K562 (cell line): ENCODE measurements at regions not wholly inside any gene's neighbourhood (a gene's known extent, or its start where the extent isn't known, plus 50 kb on each side); places are given as distances from the start of the nearest gene placed in this dataset.

ENCODE experiments used
- ARID1B ChIP-seq: fragments of 450-650 bp; IDR thresholded peaks from 2 replicates; pipeline ENCODE4 v1.6.1; 2016; ENCODE audit warnings: antibody characterized with exemption, mild to moderate bottlenecking, inconsistent platforms
- ATF1 ChIP-seq, 2 experiments: fragments of 450-650 bp in 1 of 2; IDR thresholded peaks; 2 replicates each; pipeline ENCODE4 v1.6.1; 2016; ENCODE audit warnings: missing compliant biosample characterization in 1 of 2, missing genetic modification characterization in 1 of 2
- CBX1 ChIP-seq: sonication (generic); IDR thresholded peaks from 2 replicates; pipeline ENCODE4 v1.6.1; 2016; ENCODE audit warnings: antibody characterized with exemption, low read depth, mild to moderate bottlenecking
- HLTF ChIP-seq: fragments of 450-650 bp; IDR thresholded peaks from 2 replicates; pipeline ENCODE4 v1.6.1; 2016
- HMGN3 ChIP-seq: IDR thresholded peaks from 2 replicates; pipeline ENCODE4 v1.6.1; 2011; ENCODE audit warnings: borderline replicate concordance, low read depth, mild to moderate bottlenecking, mixed read lengths, low read length; ENCODE audit not compliant: insufficient read length; ENCODE audit errors: extremely low read depth
- KDM2B ChIP-seq: fragments of 250-450 bp; sonication (Bioruptor Pico); IDR thresholded peaks from 2 replicates; pipeline ENCODE4 v1.8.0; 2021; ENCODE audit warnings: mild to moderate bottlenecking, moderate library complexity
- LCOR ChIP-seq: sonication (generic); formaldehyde crosslinking; IDR thresholded peaks from 2 replicates; pipeline ENCODE4 v1.8.0; 2022; ENCODE audit warnings: mild to moderate bottlenecking, missing genetic modification reagents
- MCM2 ChIP-seq: fragments of 450-650 bp; IDR thresholded peaks from 2 replicates; pipeline ENCODE4 v1.6.1; 2017; ENCODE audit warnings: low read depth, mild to moderate bottlenecking
- NR4A1 ChIP-seq, 2 experiments: fragments of 250-450 bp in 1 of 2; fragments of 450-650 bp in 1 of 2; sonication (Bioruptor Pico) in 1 of 2; IDR thresholded peaks; 2 replicates each; pipeline versions ENCODE4 v1.4.0 to v1.6.1; 2016 to 2020; ENCODE audit warnings: mild to moderate bottlenecking in 2 of 2, missing compliant biosample characterization in 1 of 2, missing genetic modification characterization in 1 of 2, moderate library complexity in 1 of 2
- PTRF ChIP-seq: fragments of 450-650 bp; IDR thresholded peaks from 2 replicates; pipeline ENCODE4 v1.6.1; 2016; ENCODE audit warnings: mild to moderate bottlenecking, missing genetic modification characterization, missing compliant biosample characterization
- PYGO2 ChIP-seq: fragments of 450-650 bp; IDR thresholded peaks from 2 replicates; pipeline ENCODE4 v1.6.1; 2016; ENCODE audit warnings: mild to moderate bottlenecking, missing genetic modification characterization, moderate library complexity, missing compliant biosample characterization
- SIN3A ChIP-seq, 2 experiments: fragments of 150-350 bp in 1 of 2; IDR thresholded peaks; 2 replicates each; pipeline ENCODE4 v1.6.1; 2011 to 2016; ENCODE audit warnings: borderline replicate concordance in 2 of 2, low read depth in 2 of 2, low read length in 2 of 2, mild to moderate bottlenecking in 2 of 2, moderate library complexity in 2 of 2; ENCODE audit not compliant: control insufficient read depth in 1 of 2
- SLC30A9 ChIP-seq: fragments of 250-450 bp; sonication (Bioruptor Pico); IDR thresholded peaks from 2 replicates; pipeline ENCODE4 v1.8.0; 2022; ENCODE audit warnings: mild to moderate bottlenecking, moderate library complexity
- SRSF1 ChIP-seq: fragments of 200-400 bp; formaldehyde crosslinking; IDR thresholded peaks from 2 replicates; pipeline ENCODE4 v1.6.1; 2017; ENCODE audit warnings: mild to moderate bottlenecking, low read depth, low read length, moderate library complexity
- XRCC4 ChIP-seq: IDR thresholded peaks from one replicate; pipeline ENCODE4 v1.6.1; 2011; ENCODE audit not compliant: insufficient read depth, insufficient read length; ENCODE audit errors: extremely low read depth
- ZKSCAN3 ChIP-seq: fragments of 250-450 bp; sonication (Bioruptor Pico); IDR thresholded peaks from 2 replicates; pipeline ENCODE4 v1.4.0; 2020
- ZNF124 ChIP-seq: sonication (generic); formaldehyde crosslinking; IDR thresholded peaks from 2 replicates; pipeline ENCODE4 v1.8.1; 2022; ENCODE audit warnings: missing genetic modification reagents
- ZNF23 ChIP-seq: fragments of 250-450 bp; sonication (Bioruptor Pico); IDR thresholded peaks from 2 replicates; pipeline ENCODE4 v1.4.0; 2020; ENCODE audit warnings: mild to moderate bottlenecking
- ZNF584 ChIP-seq: fragments of 200-800 bp; sonication (Bioruptor generic); IDR thresholded peaks from 2 replicates; pipeline ENCODE4 v1.6.1; 2016; ENCODE audit warnings: low read depth, mild to moderate bottlenecking, missing genetic modification characterization, missing compliant biosample characterization
- ZNF644 ChIP-seq: fragments of 200-800 bp; sonication (Bioruptor generic); IDR thresholded peaks from 2 replicates; pipeline ENCODE4 v1.6.1; 2016; ENCODE audit warnings: low read depth, missing genetic modification characterization, missing compliant biosample characterization
- TF ChIP-seq, protein P1 (sequence below): fragments of 450-650 bp; IDR thresholded peaks from 2 replicates; pipeline ENCODE4 v1.6.1; 2017; ENCODE audit warnings: antibody characterized with exemption, mild to moderate bottlenecking
- TF ChIP-seq, protein P2 (sequence below): fragments of 250-450 bp; sonication (Bioruptor Pico); IDR thresholded peaks from 2 replicates; pipeline ENCODE4 v1.8.0; 2022; ENCODE audit warnings: inconsistent platforms
- TF ChIP-seq, protein P3 (sequence below): sonication (generic); formaldehyde crosslinking; IDR thresholded peaks from 2 replicates; pipeline ENCODE4 v1.8.0; 2022; ENCODE audit warnings: missing genetic modification reagents, mild to moderate bottlenecking, moderate library complexity, borderline replicate concordance

DNA sequence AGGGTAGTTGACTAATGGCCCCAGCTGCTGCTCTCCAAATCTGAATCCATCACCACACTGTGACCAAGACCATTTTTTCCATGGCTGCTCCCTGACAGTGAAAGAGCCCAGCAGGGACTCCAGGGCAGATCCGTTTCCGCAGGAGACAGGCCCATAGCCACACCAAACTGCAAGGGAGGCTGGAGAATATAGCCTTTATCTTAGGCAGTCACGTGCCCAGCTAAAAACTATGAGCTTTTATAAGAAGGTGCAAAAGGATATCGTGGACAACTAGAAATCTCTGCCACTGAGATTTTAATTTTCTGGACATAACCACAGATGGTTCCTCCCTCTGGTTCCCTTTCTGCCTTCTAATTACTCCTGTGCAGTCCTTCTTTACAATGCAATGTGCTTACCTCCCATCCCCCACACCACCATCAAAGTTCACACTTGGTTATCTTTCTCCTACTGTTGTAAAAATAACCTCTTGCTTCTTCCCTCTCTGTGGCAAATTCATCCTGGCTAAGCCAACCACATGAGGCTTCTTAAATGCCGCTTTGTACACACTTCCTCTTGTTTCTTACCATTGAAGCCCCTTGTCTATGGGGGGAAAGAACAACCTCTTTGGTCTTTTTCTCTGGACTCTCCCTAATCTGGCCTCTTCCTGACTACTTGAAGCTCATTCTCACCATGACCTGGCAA, 233.7 kb downstream of the SHQ1 start (continued):
- TF ChIP-seq, protein P1, sequence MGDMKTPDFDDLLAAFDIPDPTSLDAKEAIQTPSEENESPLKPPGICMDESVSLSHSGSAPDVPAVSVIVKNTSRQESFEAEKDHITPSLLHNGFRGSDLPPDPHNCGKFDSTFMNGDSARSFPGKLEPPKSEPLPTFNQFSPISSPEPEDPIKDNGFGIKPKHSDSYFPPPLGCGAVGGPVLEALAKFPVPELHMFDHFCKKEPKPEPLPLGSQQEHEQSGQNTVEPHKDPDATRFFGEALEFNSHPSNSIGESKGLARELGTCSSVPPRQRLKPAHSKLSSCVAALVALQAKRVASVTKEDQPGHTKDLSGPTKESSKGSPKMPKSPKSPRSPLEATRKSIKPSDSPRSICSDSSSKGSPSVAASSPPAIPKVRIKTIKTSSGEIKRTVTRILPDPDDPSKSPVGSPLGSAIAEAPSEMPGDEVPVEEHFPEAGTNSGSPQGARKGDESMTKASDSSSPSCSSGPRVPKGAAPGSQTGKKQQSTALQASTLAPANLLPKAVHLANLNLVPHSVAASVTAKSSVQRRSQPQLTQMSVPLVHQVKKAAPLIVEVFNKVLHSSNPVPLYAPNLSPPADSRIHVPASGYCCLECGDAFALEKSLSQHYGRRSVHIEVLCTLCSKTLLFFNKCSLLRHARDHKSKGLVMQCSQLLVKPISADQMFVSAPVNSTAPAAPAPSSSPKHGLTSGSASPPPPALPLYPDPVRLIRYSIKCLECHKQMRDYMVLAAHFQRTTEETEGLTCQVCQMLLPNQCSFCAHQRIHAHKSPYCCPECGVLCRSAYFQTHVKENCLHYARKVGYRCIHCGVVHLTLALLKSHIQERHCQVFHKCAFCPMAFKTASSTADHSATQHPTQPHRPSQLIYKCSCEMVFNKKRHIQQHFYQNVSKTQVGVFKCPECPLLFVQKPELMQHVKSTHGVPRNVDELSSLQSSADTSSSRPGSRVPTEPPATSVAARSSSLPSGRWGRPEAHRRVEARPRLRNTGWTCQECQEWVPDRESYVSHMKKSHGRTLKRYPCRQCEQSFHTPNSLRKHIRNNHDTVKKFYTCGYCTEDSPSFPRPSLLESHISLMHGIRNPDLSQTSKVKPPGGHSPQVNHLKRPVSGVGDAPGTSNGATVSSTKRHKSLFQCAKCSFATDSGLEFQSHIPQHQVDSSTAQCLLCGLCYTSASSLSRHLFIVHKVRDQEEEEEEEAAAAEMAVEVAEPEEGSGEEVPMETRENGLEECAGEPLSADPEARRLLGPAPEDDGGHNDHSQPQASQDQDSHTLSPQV = no peak; the same call in 1 of the 2 replicates
- no peak for TF ChIP-seq ZNF644
- no peak for TF ChIP-seq ZNF124 (CRISPR knock-in tag)
- no peak for TF ChIP-seq SLC30A9 (CRISPR knock-in tag)
- no peak for TF ChIP-seq ATF1 (CRISPR knock-in tag; IDR thresholded peaks at IDR 0.05)
- no peak for TF ChIP-seq ATF1 (tag; IDR thresholded peaks at IDR 0.05)
- peak; percentile 19; the same call in 1 of the 2 replicates for TF ChIP-seq ARID1B
- no peak for TF ChIP-seq ZNF584 (CRISPR knock-in tag)
- TF ChIP-seq NR4A1 (CRISPR knock-in tag; IDR thresholded peaks at IDR 0.05) = no peak
- TF ChIP-seq NR4A1 (tag; IDR thresholded peaks at IDR 0.05) = no peak
- TF ChIP-seq, protein P2, sequence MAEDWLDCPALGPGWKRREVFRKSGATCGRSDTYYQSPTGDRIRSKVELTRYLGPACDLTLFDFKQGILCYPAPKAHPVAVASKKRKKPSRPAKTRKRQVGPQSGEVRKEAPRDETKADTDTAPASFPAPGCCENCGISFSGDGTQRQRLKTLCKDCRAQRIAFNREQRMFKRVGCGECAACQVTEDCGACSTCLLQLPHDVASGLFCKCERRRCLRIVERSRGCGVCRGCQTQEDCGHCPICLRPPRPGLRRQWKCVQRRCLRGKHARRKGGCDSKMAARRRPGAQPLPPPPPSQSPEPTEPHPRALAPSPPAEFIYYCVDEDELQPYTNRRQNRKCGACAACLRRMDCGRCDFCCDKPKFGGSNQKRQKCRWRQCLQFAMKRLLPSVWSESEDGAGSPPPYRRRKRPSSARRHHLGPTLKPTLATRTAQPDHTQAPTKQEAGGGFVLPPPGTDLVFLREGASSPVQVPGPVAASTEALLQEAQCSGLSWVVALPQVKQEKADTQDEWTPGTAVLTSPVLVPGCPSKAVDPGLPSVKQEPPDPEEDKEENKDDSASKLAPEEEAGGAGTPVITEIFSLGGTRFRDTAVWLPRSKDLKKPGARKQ (CRISPR knock-in tag) = no peak
- TF ChIP-seq SIN3A (IDR thresholded peaks at IDR 0.05; ENCODE audit: borderline replicate concordance in 2 of 2, control insufficient read depth in 1 of 2, low read depth in 2 of 2, low read length in 2 of 2) = no peak
- TF ChIP-seq MCM2 = no peak
- TF ChIP-seq PYGO2 (tag) = no peak
- no peak for TF ChIP-seq ZKSCAN3 (CRISPR knock-in tag)
- no peak for TF ChIP-seq KDM2B
- TF ChIP-seq XRCC4 = no peak
- TF ChIP-seq HLTF = no peak
- no peak for TF ChIP-seq PTRF (tag)
- TF ChIP-seq HMGN3 = no peak
- TF ChIP-seq LCOR (CRISPR knock-in tag) = no peak
- TF ChIP-seq, protein P3, sequence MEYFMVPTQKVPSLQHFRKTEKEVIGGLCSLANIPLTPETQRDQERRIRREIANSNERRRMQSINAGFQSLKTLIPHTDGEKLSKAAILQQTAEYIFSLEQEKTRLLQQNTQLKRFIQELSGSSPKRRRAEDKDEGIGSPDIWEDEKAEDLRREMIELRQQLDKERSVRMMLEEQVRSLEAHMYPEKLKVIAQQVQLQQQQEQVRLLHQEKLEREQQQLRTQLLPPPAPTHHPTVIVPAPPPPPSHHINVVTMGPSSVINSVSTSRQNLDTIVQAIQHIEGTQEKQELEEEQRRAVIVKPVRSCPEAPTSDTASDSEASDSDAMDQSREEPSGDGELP (CRISPR knock-in tag) = no peak
- TF ChIP-seq ZNF23 (CRISPR knock-in tag) = no peak
- TF ChIP-seq CBX1 = no peak
- TF ChIP-seq SRSF1 = no peak
